Skin of body (tissue), 2 donors: ENCODE measurements at regions not wholly inside any gene's neighbourhood (a gene's known extent, or its start where the extent isn't known, plus 50 kb on each side); places are given as distances from the start of the nearest gene placed in this dataset. TPM values are rescaled to one million over a fixed set of nuclear protein-coding genes. Genes with fewer than 3 reads are reported as not detected.
A peak's percentile ranks its signal among the peaks of the same experiment; 100 is the strongest.

Experiments used
- DNase-seq: peaks from one replicate; lab custom pipeline; 2025; lab: John Stamatoyannopoulos, UW
- small RNA-seq: library from RNA; depleted of rRNA; stranded (forward); fragments of <200 nt; gene quantifications from one replicate; pipeline ENCODE3, GENCODE V24; 2014; ENCODE audit warnings: low replicate concordance

DNA sequence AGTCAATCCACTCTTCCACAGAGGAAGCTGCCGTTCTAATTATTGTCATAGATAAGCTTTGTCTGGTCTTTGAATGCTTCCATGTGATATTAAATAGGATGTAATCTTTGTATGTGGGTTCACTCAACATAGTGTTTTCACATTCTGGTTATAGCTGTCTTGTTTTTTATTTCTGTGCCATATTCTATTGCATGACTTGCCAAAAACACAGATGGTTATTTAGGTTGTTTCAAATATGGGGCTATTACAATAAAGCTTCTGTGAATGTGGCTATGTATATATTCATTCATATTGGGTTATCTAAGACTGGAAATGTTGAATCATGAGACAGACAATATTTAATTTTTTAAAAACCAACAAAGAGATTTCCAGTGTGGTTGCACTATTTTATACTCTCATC, 1109.3 kb upstream of the LRRTM3 start:
- no peak for DNase-seq

DNA sequence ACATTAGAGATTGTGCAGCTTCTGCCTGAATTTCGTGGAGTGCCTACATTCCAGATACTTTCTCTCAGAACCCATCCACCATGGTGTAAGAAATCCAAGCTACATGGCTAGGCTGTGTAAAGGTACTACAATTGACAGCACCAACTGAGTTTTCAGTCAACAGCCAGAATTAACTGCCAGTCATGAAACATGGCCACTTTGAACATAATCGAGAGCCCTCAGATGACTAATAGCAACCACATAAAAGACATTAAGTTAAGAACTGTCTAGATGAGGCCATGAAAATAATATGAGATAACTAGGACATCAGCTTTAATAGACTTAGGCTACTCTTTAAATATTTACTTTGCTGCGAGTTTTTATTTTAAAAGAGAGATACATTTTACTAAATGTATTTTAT, 1106.8 kb upstream of the LRRTM3 start:
- no peak for DNase-seq

DNA sequence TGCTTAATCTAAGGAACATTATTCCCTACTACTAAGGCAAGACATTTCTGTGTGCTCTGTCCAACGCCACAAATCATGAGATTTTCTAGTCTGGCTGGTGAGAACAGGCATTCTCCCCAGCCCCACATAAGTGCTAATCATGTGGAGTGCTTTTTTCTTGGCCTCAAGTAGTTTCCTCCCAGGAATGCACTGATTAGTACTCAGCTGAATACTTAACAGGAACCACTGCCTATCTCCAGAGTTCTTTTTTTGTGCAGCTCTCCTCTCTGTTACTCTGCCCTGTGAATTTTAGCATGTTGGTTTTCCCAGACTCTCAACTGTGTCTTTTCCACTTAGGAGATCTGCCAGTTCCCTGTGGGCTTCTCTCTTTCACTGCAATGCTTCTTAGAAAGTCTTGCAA, 1098.5 kb upstream of the LRRTM3 start:
- no peak for DNase-seq

DNA sequence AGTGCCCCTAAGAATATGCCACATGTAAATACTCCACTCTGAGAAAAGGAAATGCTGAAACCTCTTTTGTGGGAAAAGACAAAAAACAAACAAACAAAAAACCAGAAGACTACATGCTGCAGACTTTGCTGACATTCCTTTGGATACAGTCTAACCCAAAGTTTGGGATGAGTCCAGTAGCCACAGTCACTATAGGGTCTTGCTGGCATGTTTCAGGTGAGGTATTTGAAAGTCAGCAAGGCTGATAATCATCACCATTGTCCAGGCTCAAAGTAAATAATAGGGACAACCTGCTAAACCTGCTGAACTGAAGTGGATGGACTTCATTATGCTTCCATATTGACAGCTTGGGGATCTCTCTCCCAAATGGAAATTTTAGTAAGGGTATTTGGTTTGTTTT, 1087.0 kb upstream of the LRRTM3 start:
- no peak for DNase-seq

DNA sequence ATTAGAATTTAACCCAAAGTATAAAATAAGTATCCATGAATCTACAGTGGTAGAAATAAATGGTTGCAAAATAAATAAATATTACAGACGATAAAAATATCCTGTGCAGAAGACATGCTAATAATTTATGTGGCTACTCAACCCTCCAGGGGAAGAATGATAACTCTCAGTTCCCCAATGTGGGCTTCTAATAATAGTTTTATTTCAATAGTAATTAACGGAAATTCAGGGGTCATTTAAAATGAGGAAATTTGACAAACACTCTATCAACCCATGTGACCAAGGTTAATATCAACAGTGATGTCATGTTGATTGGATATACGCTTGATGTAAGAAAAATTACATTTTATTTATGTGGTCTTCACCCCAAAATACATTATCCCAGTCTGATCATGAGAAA, 1082.6 kb upstream of the LRRTM3 start:
- DNase-seq = no peak

DNA sequence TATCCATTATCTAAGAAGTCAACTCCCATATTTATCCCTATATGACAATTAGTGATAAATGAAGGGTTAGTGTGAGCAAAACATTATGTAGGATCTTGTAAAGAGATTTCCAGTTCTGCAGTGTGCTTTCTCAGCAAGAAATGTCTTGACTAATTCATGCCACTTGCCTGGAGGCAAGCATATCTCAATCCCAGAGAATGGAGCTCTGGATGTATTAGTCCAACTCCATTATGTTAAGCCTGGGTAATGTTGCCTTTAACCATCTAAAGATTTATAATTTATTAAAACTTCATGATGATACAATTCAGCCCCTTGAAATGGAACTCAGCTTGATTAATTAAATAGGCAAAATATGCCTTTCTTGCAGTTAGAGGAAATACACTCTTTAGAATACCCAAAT, 1079.9 kb upstream of the LRRTM3 start:
- DNase-seq = no peak

DNA sequence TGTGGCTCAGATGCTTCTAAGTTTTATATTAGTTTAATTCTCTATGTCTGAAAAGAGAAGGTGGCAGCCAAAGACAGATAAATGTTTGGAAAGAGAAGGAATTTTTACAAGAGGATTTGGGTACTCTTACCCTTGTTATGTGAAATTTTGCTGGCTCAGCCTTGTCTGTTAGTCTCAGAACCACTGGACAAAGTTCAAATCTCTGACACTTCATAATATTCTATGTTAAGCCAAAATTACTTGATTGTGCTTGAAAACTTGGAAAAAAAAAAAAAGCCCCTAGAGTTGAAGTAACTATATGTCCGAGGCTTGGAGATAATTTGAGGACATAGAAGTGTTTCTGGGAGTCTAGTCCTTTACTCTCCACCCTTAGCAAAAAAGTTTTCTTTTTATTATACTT, 1079.3 kb upstream of the LRRTM3 start:
- peak; percentile 1 for DNase-seq

DNA sequence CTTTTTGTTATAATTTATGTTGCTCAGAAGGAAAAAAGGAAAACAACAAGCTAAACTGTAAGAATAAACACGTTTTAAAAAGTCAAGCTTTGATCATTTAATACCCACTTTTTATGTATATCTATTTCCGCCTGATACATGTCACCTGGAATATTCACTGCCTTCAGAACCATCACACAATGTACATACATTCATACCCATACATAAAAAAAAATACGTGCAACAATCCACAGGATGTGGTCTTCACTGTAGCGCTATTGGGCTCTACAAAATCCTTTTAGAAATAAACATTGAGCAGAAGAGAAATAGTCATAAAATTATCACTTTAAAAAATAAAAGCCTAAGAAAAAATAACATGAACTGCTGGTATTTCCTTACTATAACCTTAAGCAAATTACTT, 1078.9 kb upstream of the LRRTM3 start:
- no peak for DNase-seq

DNA sequence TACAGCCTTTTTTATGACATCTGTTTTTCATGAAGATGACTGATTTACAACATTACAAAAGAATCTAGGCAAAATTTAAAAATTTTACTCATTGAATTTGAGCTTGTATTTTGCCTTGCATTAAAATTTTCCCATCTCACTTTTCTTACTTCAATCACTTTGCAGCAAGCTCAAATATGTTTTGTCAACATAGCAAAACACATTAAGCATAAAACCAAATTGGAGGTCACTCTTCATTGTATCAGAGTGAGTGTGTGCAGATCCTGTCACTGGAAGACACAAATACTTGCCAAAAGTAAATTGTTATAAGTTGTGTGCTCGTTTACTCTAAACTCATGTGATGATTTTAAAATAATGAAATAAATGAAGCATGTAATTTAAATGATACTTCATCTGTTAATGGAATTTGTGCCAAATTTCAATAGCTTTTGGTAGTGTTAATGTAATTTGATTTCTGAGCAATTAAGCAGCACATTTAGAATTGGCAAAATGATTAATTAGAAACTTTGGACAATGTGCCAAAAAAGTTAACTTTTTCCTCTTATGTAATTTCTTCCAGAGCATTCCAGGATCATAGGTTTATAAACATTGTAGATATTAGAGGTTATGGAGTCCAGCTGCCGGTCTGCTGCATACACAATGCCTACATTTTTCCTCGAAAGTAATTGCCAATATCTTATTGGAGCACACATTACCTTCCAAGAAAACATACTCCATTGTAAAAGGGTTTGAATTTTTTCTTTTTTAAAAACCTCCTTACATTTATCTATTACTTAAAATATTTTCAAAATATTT, 1078.2 kb upstream of the LRRTM3 start:
- peak; percentile 74 for DNase-seq

DNA sequence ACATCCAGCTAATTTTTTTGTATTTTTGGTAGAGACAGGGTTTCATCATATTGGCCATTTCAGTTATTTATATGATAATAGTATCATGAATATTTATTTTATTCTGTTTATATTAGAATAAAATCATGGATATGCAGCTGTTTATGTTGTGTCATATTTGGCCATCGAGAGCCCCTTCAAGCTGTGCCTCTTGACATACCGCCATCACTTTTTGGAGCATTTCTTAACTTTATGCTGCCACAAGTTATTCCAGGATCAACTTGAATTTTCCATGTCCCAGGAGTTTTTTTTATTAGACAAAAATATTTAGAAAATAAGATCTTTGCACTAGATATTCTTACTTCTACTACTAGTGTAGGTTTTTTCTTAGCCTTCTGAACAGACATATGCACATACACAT, 1067.0 kb upstream of the LRRTM3 start:
- no peak for DNase-seq

DNA sequence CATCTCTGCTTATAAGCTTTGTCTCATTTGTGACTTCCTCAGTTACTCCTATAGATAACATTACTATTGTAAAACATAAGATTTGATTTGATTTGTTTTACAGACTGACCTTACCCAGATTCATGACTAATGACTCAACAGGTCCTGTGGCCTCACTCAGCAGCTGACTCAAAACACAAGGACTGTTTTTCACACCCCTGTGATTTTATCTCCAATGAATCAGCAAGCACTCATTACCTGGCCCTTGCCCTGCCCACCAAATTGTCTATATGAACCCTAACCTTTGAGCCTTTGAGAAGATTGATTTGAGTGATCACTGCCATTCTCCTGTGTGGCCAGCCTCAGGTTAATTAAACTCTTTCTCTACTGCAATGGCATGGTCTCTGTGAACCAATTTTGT, 1064.6 kb upstream of the LRRTM3 start:
- no peak for DNase-seq

Small RNAs in the stretch of these regions (small RNA-seq; reads per million reads assigned to genes)
- gene CYP2C61P = not detected
